ENCODE measurements at regions not wholly inside any gene's neighbourhood (a gene's known extent, or its start where the extent isn't known, plus 50 kb on each side); places are given as distances from the start of the nearest gene placed in this dataset.

GRCh38 chr11:116466801-116467200 lies 306.0 kb downstream of the BUD13 start:
- Mint-ChIP-seq H3K9me3 (no peaks in the 10 kb centered on the region), H3K36me3 (peaks cover 2% of the 10 kb centered on the region), H3K4me3 (no peak overlapping the region), H3K27me3 (ENCODE audit: insufficient read depth, low read depth) (peaks cover 15% of the 10 kb centered on the region), H3K27ac (no peak overlapping the region), H3K4me1 (peaks cover 25% of the 10 kb centered on the region)
- Histone ChIP-seq H3K36me3 (no peaks in the 10 kb centered on the region), H3K4me1 (peaks cover 11% of the 10 kb centered on the region), H3K4me2 (no peak overlapping the region), H4K20me1 (ENCODE audit: low read depth) (no peaks in the 10 kb centered on the region), H3K4me3 (no peak overlapping the region), H3K79me2 (ENCODE audit: low read depth) (no peaks in the 10 kb centered on the region), H3K9ac (no peak overlapping the region), H3K9me3 (ENCODE audit: low read depth) (no peaks in the 10 kb centered on the region), H2AFZ (replicated peaks) (no peak overlapping the region), H3K27me3 (no peaks in the 10 kb centered on the region), H3F3A (ENCODE audit: low read depth) (no peaks in the 10 kb centered on the region), H3K27ac (no peak overlapping the region)
- TF ChIP-seq EZH2phosphoT487 (IDR thresholded peaks at IDR 0.05) (no peak), EZH2 (IDR thresholded peaks at IDR 0.05) (no peak)
- TF ChIP-seq, protein P1, sequence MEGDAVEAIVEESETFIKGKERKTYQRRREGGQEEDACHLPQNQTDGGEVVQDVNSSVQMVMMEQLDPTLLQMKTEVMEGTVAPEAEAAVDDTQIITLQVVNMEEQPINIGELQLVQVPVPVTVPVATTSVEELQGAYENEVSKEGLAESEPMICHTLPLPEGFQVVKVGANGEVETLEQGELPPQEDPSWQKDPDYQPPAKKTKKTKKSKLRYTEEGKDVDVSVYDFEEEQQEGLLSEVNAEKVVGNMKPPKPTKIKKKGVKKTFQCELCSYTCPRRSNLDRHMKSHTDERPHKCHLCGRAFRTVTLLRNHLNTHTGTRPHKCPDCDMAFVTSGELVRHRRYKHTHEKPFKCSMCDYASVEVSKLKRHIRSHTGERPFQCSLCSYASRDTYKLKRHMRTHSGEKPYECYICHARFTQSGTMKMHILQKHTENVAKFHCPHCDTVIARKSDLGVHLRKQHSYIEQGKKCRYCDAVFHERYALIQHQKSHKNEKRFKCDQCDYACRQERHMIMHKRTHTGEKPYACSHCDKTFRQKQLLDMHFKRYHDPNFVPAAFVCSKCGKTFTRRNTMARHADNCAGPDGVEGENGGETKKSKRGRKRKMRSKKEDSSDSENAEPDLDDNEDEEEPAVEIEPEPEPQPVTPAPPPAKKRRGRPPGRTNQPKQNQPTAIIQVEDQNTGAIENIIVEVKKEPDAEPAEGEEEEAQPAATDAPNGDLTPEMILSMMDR (IDR thresholded peaks at IDR 0.05): no peak
- DNase-seq (ENCODE audit: low spot score): no peak

DNA sequence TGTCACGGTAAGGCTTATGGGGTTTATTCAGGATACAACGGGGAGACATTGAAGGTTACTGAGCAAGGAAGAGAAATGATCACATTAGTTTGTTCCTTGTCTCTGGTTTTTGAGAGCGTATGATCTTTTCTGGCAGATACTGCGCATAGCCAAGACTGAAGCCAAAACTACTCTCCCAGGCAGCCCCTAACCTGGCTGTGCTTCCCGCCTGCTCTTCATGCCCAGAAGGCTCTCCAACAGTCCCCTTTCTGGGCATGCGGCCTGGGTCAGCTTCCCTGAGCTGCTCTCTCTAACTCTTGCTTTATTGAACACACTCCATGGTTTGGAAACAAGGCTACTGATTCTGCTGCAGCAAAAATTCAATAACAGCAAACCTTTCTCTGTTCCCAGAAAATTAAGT lies 306.6 kb downstream of the BUD13 start:
- Histone ChIP-seq H3F3A (ENCODE audit: low read depth) (no peaks in the 10 kb centered on the region), H3K4me1 (peaks cover 16% of the 10 kb centered on the region)

DNA sequence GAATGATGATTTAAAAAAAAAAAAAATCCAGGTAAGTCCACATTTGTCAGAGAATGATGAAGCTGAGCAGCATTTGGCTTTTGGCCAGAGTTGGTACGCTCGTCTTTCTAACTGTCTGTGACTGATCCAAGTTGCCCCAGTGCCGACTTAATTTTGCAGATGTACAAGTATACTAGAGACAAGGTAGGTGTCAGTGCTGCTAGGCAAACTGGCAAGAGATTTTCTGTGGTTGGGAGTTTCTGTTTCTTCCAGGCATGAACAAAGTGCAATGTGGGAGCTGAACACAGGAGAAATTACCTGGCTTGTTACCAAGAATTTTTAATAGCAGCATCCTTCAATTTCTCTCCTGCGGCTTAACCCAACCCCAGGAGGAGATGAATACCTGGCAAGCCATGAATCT lies 307.7 kb downstream of the BUD13 start:
- no peak overlapping the region for H3K27ac Mint-ChIP-seq
- TF ChIP-seq, protein P1 (IDR thresholded peaks at IDR 0.05): no peak
- TF ChIP-seq EZH2phosphoT487 (IDR thresholded peaks at IDR 0.05): no peak
- TF ChIP-seq EZH2 (IDR thresholded peaks at IDR 0.05): no peak
- Histone ChIP-seq H3K79me2 (ENCODE audit: low read depth) (no peaks in the 10 kb centered on the region), H3K36me3 (no peaks in the 10 kb centered on the region), H2AFZ (replicated peaks) (no peak overlapping the region), H3K27me3 (no peaks in the 10 kb centered on the region), H3K4me1 (peaks cover 16% of the 10 kb centered on the region), H3K4me3 (no peak overlapping the region), H3K4me2 (no peak overlapping the region), H3F3A (ENCODE audit: low read depth) (no peaks in the 10 kb centered on the region), H3K9ac (no peak overlapping the region), H4K20me1 (ENCODE audit: low read depth) (no peaks in the 10 kb centered on the region), H3K9me3 (ENCODE audit: low read depth) (no peaks in the 10 kb centered on the region), H3K27ac (no peak overlapping the region)
- H3K9me3 Mint-ChIP-seq: no peaks in the 10 kb centered on the region
- H3K27me3 Mint-ChIP-seq (ENCODE audit: insufficient read depth, low read depth): peaks cover 23% of the 10 kb centered on the region
- H3K36me3 Mint-ChIP-seq: no peaks in the 10 kb centered on the region
- DNase-seq (ENCODE audit: low spot score): no peak
- H3K4me1 Mint-ChIP-seq: peaks cover 33% of the 10 kb centered on the region
- no peak overlapping the region for H3K4me3 Mint-ChIP-seq

More for the DNA sequence above, 306.6 kb downstream of the BUD13 start:
- Mint-ChIP-seq H3K27ac (no peak overlapping the region), H3K36me3 (peaks cover 2% of the 10 kb centered on the region), H3K9me3 (no peaks in the 10 kb centered on the region), H3K27me3 (ENCODE audit: insufficient read depth, low read depth) (peaks cover 21% of the 10 kb centered on the region), H3K4me3 (no peak overlapping the region), H3K4me1 (peaks cover 31% of the 10 kb centered on the region)
- no peaks in the 10 kb centered on the region for H4K20me1 ChIP-seq (ENCODE audit: low read depth)
- H3K27me3 ChIP-seq: no peaks in the 10 kb centered on the region
- no peak overlapping the region for H3K4me3 ChIP-seq
- no peak for TF ChIP-seq EZH2phosphoT487 (IDR thresholded peaks at IDR 0.05)
- TF ChIP-seq, protein P1 (IDR thresholded peaks at IDR 0.05): no peak
- no peak for TF ChIP-seq EZH2 (IDR thresholded peaks at IDR 0.05)
- no peaks in the 10 kb centered on the region for H3K79me2 ChIP-seq (ENCODE audit: low read depth)
- no peak for DNase-seq (ENCODE audit: low spot score)
- H3K27ac ChIP-seq: no peak overlapping the region
- no peaks in the 10 kb centered on the region for H3K9me3 ChIP-seq (ENCODE audit: low read depth)
- H3K36me3 ChIP-seq: no peaks in the 10 kb centered on the region
- no peak overlapping the region for H3K4me2 ChIP-seq
- H2AFZ ChIP-seq (replicated peaks): no peak overlapping the region
- no peak overlapping the region for H3K9ac ChIP-seq
